K562 (cell line): ENCODE measurements at regions not wholly inside any gene's neighbourhood (a gene's known extent, or its start where the extent isn't known, plus 50 kb on each side); places are given as distances from the start of the nearest gene placed in this dataset.

Source experiments
- ARNT ChIP-seq, 2 experiments: fragments of 450-650 bp; IDR thresholded peaks; 2 replicates each; pipeline ENCODE4 v1.6.1; 2016; ENCODE audit warnings: mild to moderate bottlenecking in 1 of 2
- DACH1 ChIP-seq: fragments of 450-650 bp; IDR thresholded peaks from 2 replicates; pipeline ENCODE4 v1.6.1; 2018; ENCODE audit not compliant: partially characterized antibody
- ETV5 ChIP-seq: sonication (generic); formaldehyde crosslinking; IDR thresholded peaks from 2 replicates; pipeline ENCODE4 v1.4.0; 2020; ENCODE audit warnings: low read depth, mild to moderate bottlenecking, missing genetic modification reagents
- HMBOX1 ChIP-seq: sonication (generic); IDR thresholded peaks from 2 replicates; pipeline ENCODE4 v1.6.1; 2016
- NCOA1 ChIP-seq: fragments of 450-650 bp; IDR thresholded peaks from 2 replicates; pipeline ENCODE4 v1.6.1; 2016; ENCODE audit warnings: low read depth
- NCOA2 ChIP-seq, 2 experiments: fragments of 450-650 bp; IDR thresholded peaks; 2 replicates each; pipeline ENCODE4 v1.6.1; 2018; ENCODE audit warnings: mild to moderate bottlenecking in 2 of 2, moderate library complexity in 1 of 2; ENCODE audit not compliant: partially characterized antibody in 2 of 2
- NFIC ChIP-seq: fragments of 450-650 bp; IDR thresholded peaks from 2 replicates; pipeline ENCODE4 v1.6.1; 2017; ENCODE audit warnings: mild to moderate bottlenecking, inconsistent platforms
- PKNOX1 ChIP-seq: fragments of 450-650 bp; IDR thresholded peaks from 2 replicates; pipeline ENCODE4 v1.6.1; 2016
- SMARCC2 ChIP-seq: fragments of 450-650 bp; IDR thresholded peaks from 2 replicates; pipeline ENCODE4 v1.6.1; 2017; ENCODE audit warnings: antibody characterized with exemption, moderate library complexity, mild to moderate bottlenecking, low read depth
- TRIM25 ChIP-seq: fragments of 450-650 bp; IDR thresholded peaks from 2 replicates; pipeline ENCODE4 v1.7.0; 2016; ENCODE audit warnings: borderline replicate concordance
- ZBTB9 ChIP-seq: fragments of 450-650 bp; formaldehyde crosslinking; IDR thresholded peaks from 2 replicates; pipeline ENCODE4 v1.4.0; 2020; ENCODE audit warnings: mild to moderate bottlenecking, moderate library complexity
- ZKSCAN3 ChIP-seq: fragments of 250-450 bp; sonication (Bioruptor Pico); IDR thresholded peaks from 2 replicates; pipeline ENCODE4 v1.4.0; 2020
- ZNF24 ChIP-seq: fragments of 450-650 bp; IDR thresholded peaks from 2 replicates; pipeline ENCODE4 v1.6.1; 2016

GRCh38 chr7:119964788-119965542, 308.0 kb upstream of the KCND2 start (continued):
- TF ChIP-seq NCOA1 = 0 out of 2 replicates have a peak, but pooled peaks have one; percentile 21
- TF ChIP-seq NFIC = peak; percentile 52
- peak; percentile 35; the same call in 1 of the 2 replicates for TF ChIP-seq HMBOX1
- TF ChIP-seq SMARCC2 = peak; percentile 71; the same call in 1 of the 2 replicates
- TF ChIP-seq PKNOX1 = peak; percentile 17; the same call in 1 of the 2 replicates
- no peak for TF ChIP-seq ETV5 (CRISPR knock-in tag)
- TF ChIP-seq TRIM25 = no peak
- peak; percentile 63 for TF ChIP-seq DACH1
- TF ChIP-seq ZBTB9 (CRISPR knock-in tag) = no peak
- no peak for TF ChIP-seq ZKSCAN3 (CRISPR knock-in tag)
- no peak for TF ChIP-seq ZNF24
- TF ChIP-seq ARNT (IDR thresholded peaks at IDR 0.05) = 0 out of 4 replicates have a peak, but pooled peaks of 1 of the 2 experiments have one; percentile 28
- peak in 1 of 2 experiments; percentile 36 for TF ChIP-seq NCOA2 (IDR thresholded peaks at IDR 0.05; ENCODE audit: partially characterized antibody in 2 of 2)
- TF ChIP-seq, all 486 proteins: peak for 58
